Upper lobe of left lung (tissue), 6 donors: ENCODE measurements at regions not wholly inside any gene's neighbourhood (a gene's known extent, or its start where the extent isn't known, plus 50 kb on each side); places are given as distances from the start of the nearest gene placed in this dataset.
"Not testable (repeated sequence)": the region's sequence is repeated elsewhere in the genome, so short reads cannot be mapped to it uniquely, and the experiment has no call there.

Source experiments
- ATAC-seq, 2 donors: fragments of 200-7000 bp; cut with Tn5 transposase; one replicate each; pipeline ENCODE4 v1.9.1; 2022; ENCODE audit warnings: mild to moderate bottlenecking in 2 of 2, moderate library complexity in 2 of 2; ENCODE audit not compliant: low FRiP score in 2 of 2
- DNase-seq, 2 donors: peaks; one replicate each; pipeline ENCODE4 v3.0.0-alpha.2; 2019 to 2020
- H3K27ac ChIP-seq, 4 donors: fragments of 200-600 bp; sonication (generic); one replicate each; pipeline ENCODE4 v1.5.1; 2016 to 2019
- H3K27me3 ChIP-seq, 4 donors: fragments of 200-600 bp; sonication (generic); one replicate each; pipeline ENCODE4 v1.5.1; 2017 to 2019
- H3K36me3 ChIP-seq, 4 donors: fragments of 200-600 bp; sonication (generic); one replicate each; pipeline ENCODE4 v1.5.1; 2016 to 2019
- H3K4me1 ChIP-seq, 4 donors: fragments of 200-600 bp; sonication (generic); one replicate each; pipeline ENCODE4 v1.5.1; 2018 to 2019
- H3K4me3 ChIP-seq, 4 donors: fragments of 200-600 bp; sonication (generic); one replicate each; pipeline ENCODE4 v1.5.1; 2017 to 2019; ENCODE audit warnings: mild to moderate bottlenecking in 2 of 4, moderate library complexity in 1 of 4
- H3K9me3 ChIP-seq, 4 donors: fragments of 200-600 bp; sonication (generic); one replicate each; pipeline ENCODE4 v1.5.1; 2018 to 2019
- CTCF ChIP-seq, 6 experiments: fragments of 450-650 bp in 4 of 6; fragments of 200-600 bp in 2 of 6; sonication (generic) in 2 of 6; IDR thresholded peaks; one replicate each; pipeline ENCODE4 v1.5.1; 2016 to 2019; ENCODE audit warnings: antibody characterized with exemption in 6 of 6
- EP300 ChIP-seq, 4 donors: sonication (generic); formaldehyde crosslinking; IDR thresholded peaks; one replicate each; pipeline ENCODE4 v1.5.1; 2017; ENCODE audit warnings: antibody characterized with exemption in 4 of 4, control low read depth in 2 of 4
- POLR2A ChIP-seq, 4 donors: fragments of 450-650 bp; IDR thresholded peaks; one replicate each; pipeline ENCODE4 v1.5.1; 2016 to 2017; ENCODE audit warnings: antibody characterized with exemption in 4 of 4, mild to moderate bottlenecking in 2 of 4
- POLR2AphosphoS5 ChIP-seq, 2 donors: sonication (generic); formaldehyde crosslinking; IDR thresholded peaks; one replicate each; pipeline ENCODE4 v1.5.1; 2017; ENCODE audit warnings: antibody characterized with exemption in 2 of 2
- WGBS, 2 donors: methylation state at CpG; one replicate each; pipeline ENCODE4 v1.1.5; 2017 to 2018; 5-methylcytosine and 5-hydroxymethylcytosine counted together
- donor health status: DM: no; HTN: no; CAD: no; lungs with moderate emphysema.
- donor health status: DM: no; HTN: yes; CAD: no; lungs with severe emphysema.

- H3K27me3 ChIP-seq, result no peaks in the 10 kb centered on the region
- H3K4me1 ChIP-seq, result peaks cover 0 to 7% (median 5%) of the 10 kb centered on the region in 4 donors
- no peak overlapping the region for H3K4me3 ChIP-seq
- 78 to 86% methylated on average over 6 of the region's 6 CpGs for WGBS, 2 donors
- ATAC-seq (no peak), DNase-seq (no peak)
- H3K27ac ChIP-seq, result no peak overlapping the region
- TF ChIP-seq POLR2A (IDR thresholded peaks at IDR 0.05) (no peak), CTCF (IDR thresholded peaks at IDR 0.05) (no peak), EP300 (IDR thresholded peaks at IDR 0.05) (no peak), POLR2AphosphoS5 (IDR thresholded peaks at IDR 0.05) (no peak)
- no peaks in the 10 kb centered on the region for H3K36me3 ChIP-seq
- no peaks in the 10 kb centered on the region for H3K9me3 ChIP-seq
Measured at GRCh38 chr3:32632533-32633265, 52.3 kb upstream of the CNOT10 start.

GRCh38 chr3:32630266-32630665 lies 54.7 kb upstream of the CNOT10 start:
- DNase-seq, result no peak
- TF ChIP-seq POLR2AphosphoS5 (IDR thresholded peaks at IDR 0.05), result no peak
- TF ChIP-seq EP300 (IDR thresholded peaks at IDR 0.05), result no peak
- TF ChIP-seq POLR2A (IDR thresholded peaks at IDR 0.05), result no peak
- no peak for TF ChIP-seq CTCF (IDR thresholded peaks at IDR 0.05)
- H3K27me3 ChIP-seq, result no peaks in the 10 kb centered on the region
- no peaks in the 10 kb centered on the region for H3K36me3 ChIP-seq
- H3K4me1 ChIP-seq, result peaks cover 0 to 7% (median 5%) of the 10 kb centered on the region in 4 donors
- no peak overlapping the region for H3K27ac ChIP-seq
- no peak overlapping the region for H3K4me3 ChIP-seq
- H3K9me3 ChIP-seq, result no peaks in the 10 kb centered on the region
- 79 to 95% methylated on average over 1 of the region's 1 CpG for WGBS, 2 donors
- no peak for ATAC-seq

GRCh38 chr3:32626631-32627030 lies 56.0 kb upstream of the DYNC1LI1 start:
- H3K27me3 ChIP-seq, result no peaks in the 10 kb centered on the region
- 80 to 84% methylated on average over 22 of the region's 22 CpGs for WGBS, 2 donors
- ATAC-seq (peak in 1 of 2 donors; percentile 64), DNase-seq (no peak)
- H3K9me3 ChIP-seq, result no peaks in the 10 kb centered on the region
- no peak overlapping the region for H3K4me3 ChIP-seq
- peaks cover 0 to 7% (median 5%) of the 10 kb centered on the region in 4 donors for H3K4me1 ChIP-seq
- TF ChIP-seq EP300 (IDR thresholded peaks at IDR 0.05) (no peak), POLR2AphosphoS5 (IDR thresholded peaks at IDR 0.05) (no peak), CTCF (IDR thresholded peaks at IDR 0.05) (no peak), POLR2A (IDR thresholded peaks at IDR 0.05) (no peak)
- no peaks in the 10 kb centered on the region for H3K36me3 ChIP-seq
- H3K27ac ChIP-seq, result no peak overlapping the region

- H3K4me3 ChIP-seq, H3K36me3 ChIP-seq, ATAC-seq, H3K27ac ChIP-seq, H3K4me1 ChIP-seq, H3K9me3 ChIP-seq, H3K27me3 ChIP-seq: not testable (repeated sequence)
- 95 to 100% methylated on average over 1 to 17 of the region's 38 CpGs for WGBS, 2 donors
- DNase-seq, result peak in 1 of 2 donors; percentile 78
Measured at GRCh38 chr3:32625543-32626176, 55.0 kb upstream of the DYNC1LI1 start.

- Histone ChIP-seq H3K9me3 (peaks cover 0 to 4% (median 1%) of the 10 kb centered on the region in 4 donors), H3K4me3 (no peak overlapping the region), H3K27me3 (no peaks in the 10 kb centered on the region), H3K27ac (no peak overlapping the region), H3K4me1 (no peaks in the 10 kb centered on the region), H3K36me3 (no peaks in the 10 kb centered on the region)
- no peak for ATAC-seq
- WGBS, 2 donors, result 79 to 85% methylated on average over 4 of the region's 4 CpGs
- no peak for TF ChIP-seq POLR2AphosphoS5 (IDR thresholded peaks at IDR 0.05)
- no peak for TF ChIP-seq POLR2A (IDR thresholded peaks at IDR 0.05)
- no peak for TF ChIP-seq EP300 (IDR thresholded peaks at IDR 0.05)
- TF ChIP-seq CTCF (IDR thresholded peaks at IDR 0.05), result no peak
- no peak for DNase-seq
Measured at GRCh38 chr3:32623532-32623931, 52.9 kb upstream of the DYNC1LI1 start.
